Lower lobe of right lung (tissue), 2 donors: ENCODE measurements at regions not wholly inside any gene's neighbourhood (a gene's known extent, or its start where the extent isn't known, plus 50 kb on each side); places are given as distances from the start of the nearest gene placed in this dataset.

Experiments used
- ATAC-seq, 2 donors: fragments of 200-7000 bp; cut with Tn5 transposase; one replicate each; pipeline ENCODE4 v1.9.1; 2020 to 2022; ENCODE audit warnings: mild to moderate bottlenecking in 2 of 2, moderate library complexity in 2 of 2
- DNase-seq: peaks from one replicate; pipeline ENCODE4 v3.0.0-alpha.2; 2020
- H3K27ac ChIP-seq: fragments of 200-600 bp; one replicate; pipeline ENCODE4 v1.8.0; 2022
- H3K27me3 ChIP-seq: fragments of 200-600 bp; one replicate; pipeline ENCODE4 v1.8.0; 2022; ENCODE audit warnings: low read depth
- H3K36me3 ChIP-seq: fragments of 200-600 bp; one replicate; pipeline ENCODE4 v1.8.0; 2022; ENCODE audit warnings: mild to moderate bottlenecking
- H3K4me1 ChIP-seq: fragments of 200-600 bp; one replicate; pipeline ENCODE4 v1.8.0; 2022
- H3K4me3 ChIP-seq: fragments of 200-600 bp; one replicate; pipeline ENCODE4 v1.8.0; 2022; ENCODE audit warnings: mild to moderate bottlenecking
- H3K9me3 ChIP-seq: fragments of 200-600 bp; one replicate; pipeline ENCODE4 v1.8.0; 2022
- CTCF ChIP-seq: fragments of 200-600 bp; IDR thresholded peaks from one replicate; pipeline ENCODE4 v1.8.0; 2022; ENCODE audit warnings: antibody characterized with exemption, mild to moderate bottlenecking
- intact Hi-C: fragments of 100-400 bp; cut with DNase I; formaldehyde crosslinking; loops from one replicate; pipeline ENCODE4 v1.11.0; 2022
- donor health status: DM: no; HTN: yes; CAD: no; lungs with severe emphysema.

- H3K27ac ChIP-seq, result no peak overlapping the region
- DNase-seq (no peak), ATAC-seq (no peak)
- intact Hi-C loops, result no loop called here
- no peak overlapping the region for H3K4me3 ChIP-seq
- H3K9me3 ChIP-seq, result no peaks in the 10 kb centered on the region
- no peak for TF ChIP-seq CTCF
- no peaks in the 10 kb centered on the region for H3K27me3 ChIP-seq
- no peaks in the 10 kb centered on the region for H3K36me3 ChIP-seq
- no peaks in the 10 kb centered on the region for H3K4me1 ChIP-seq
Measured at GRCh38 chr4:71930459-71930858, 101.3 kb upstream of the NPFFR2 start.

GRCh38 chr4:71932941-71933340, 98.9 kb upstream of the NPFFR2 start:
- Histone ChIP-seq H3K9me3 (no peaks in the 10 kb centered on the region), H3K4me3 (no peak overlapping the region), H3K27ac (no peak overlapping the region), H3K27me3 (no peaks in the 10 kb centered on the region), H3K4me1 (no peaks in the 10 kb centered on the region), H3K36me3 (no peaks in the 10 kb centered on the region)
- intact Hi-C loops, result no loop called here
- ATAC-seq, result no peak
- no peak for DNase-seq
- TF ChIP-seq CTCF, result no peak

GRCh38 chr4:71938776-71939175, 93.0 kb upstream of the NPFFR2 start:
- DNase-seq, result no peak
- no peak for ATAC-seq
- Histone ChIP-seq H3K36me3 (no peaks in the 10 kb centered on the region), H3K27me3 (no peaks in the 10 kb centered on the region), H3K9me3 (no peaks in the 10 kb centered on the region), H3K4me3 (no peak overlapping the region), H3K4me1 (no peaks in the 10 kb centered on the region), H3K27ac (no peak overlapping the region)
- TF ChIP-seq CTCF, result no peak
- intact Hi-C loops, result no loop called here

- ATAC-seq, result no peak
- no peaks in the 10 kb centered on the region for H3K27me3 ChIP-seq
- peak; percentile 32 for TF ChIP-seq CTCF
- no peaks in the 10 kb centered on the region for H3K9me3 ChIP-seq
- H3K4me1 ChIP-seq, result no peaks in the 10 kb centered on the region
- H3K36me3 ChIP-seq, result no peaks in the 10 kb centered on the region
- H3K4me3 ChIP-seq, result no peak overlapping the region
- intact Hi-C loops, result no loop called here
- no peak for DNase-seq
- no peak overlapping the region for H3K27ac ChIP-seq
Measured at GRCh38 chr4:71941001-71941400, 90.8 kb upstream of the NPFFR2 start.

GRCh38 chr4:71944956-71945355, 86.8 kb upstream of the NPFFR2 start:
- Histone ChIP-seq H3K9me3 (no peaks in the 10 kb centered on the region), H3K4me1 (no peaks in the 10 kb centered on the region), H3K4me3 (no peak overlapping the region), H3K27me3 (no peaks in the 10 kb centered on the region), H3K36me3 (no peaks in the 10 kb centered on the region), H3K27ac (no peak overlapping the region)
- intact Hi-C loops, result no loop called here
- no peak for DNase-seq
- TF ChIP-seq CTCF, result no peak
- no peak for ATAC-seq

- H3K27ac ChIP-seq, result no peak overlapping the region
- H3K27me3 ChIP-seq, result no peaks in the 10 kb centered on the region
- H3K4me3 ChIP-seq, result no peak overlapping the region
- intact Hi-C loops, result no loop called here
- H3K4me1 ChIP-seq, result no peaks in the 10 kb centered on the region
- ATAC-seq, result no peak
- DNase-seq, result no peak
- TF ChIP-seq CTCF, result no peak
- no peaks in the 10 kb centered on the region for H3K36me3 ChIP-seq
- H3K9me3 ChIP-seq, result no peaks in the 10 kb centered on the region
Measured at GRCh38 chr4:71945791-71946190, 86.0 kb upstream of the NPFFR2 start.
